ENCODE measurements at regions not wholly inside any gene's neighbourhood (a gene's known extent, or its start where the extent isn't known, plus 50 kb on each side); places are given as distances from the start of the nearest gene placed in this dataset.

DNA sequence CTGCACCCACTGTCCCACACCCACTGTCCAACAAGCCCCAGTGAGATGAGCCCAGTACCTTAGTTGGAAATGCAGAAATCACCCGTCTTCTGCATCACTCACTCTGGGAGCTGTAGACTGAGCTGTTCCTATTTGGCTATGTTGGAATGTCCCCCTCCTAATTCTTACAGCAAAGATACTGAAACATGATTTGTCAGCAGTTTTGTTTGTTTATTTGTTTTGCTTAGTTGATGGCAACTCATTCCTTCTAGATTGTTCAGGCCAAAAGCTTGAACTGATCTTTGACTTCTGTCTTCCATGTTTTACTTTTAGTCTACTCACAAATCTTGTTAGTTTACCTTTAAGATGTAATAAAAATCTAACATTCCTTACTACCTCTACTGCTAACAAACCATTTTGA, 233.6 kb upstream of the MIS18BP1 start:
- no peaks in the 10 kb centered on the region for H3K36me3 ChIP-seq (ENCODE audit: control insufficient read depth in 1 of 2, insufficient read depth in 2 of 2, low read length in 2 of 2)
- no peaks in the 10 kb centered on the region for H3K27me3 ChIP-seq (ENCODE audit: insufficient read depth, low read length)
- no peaks in the 10 kb centered on the region for H3K4me1 ChIP-seq (ENCODE audit: control insufficient read depth in 1 of 2, insufficient read depth in 2 of 2, low read length in 2 of 2)
- ChIA-PET POLR2A (no interaction called here), RAD21 (ENCODE audit: low non-redundant PET in 1 of 2, low total read pairs in 2 of 2, uncharacterized antibody in 2 of 2, unreplicated experiment in 2 of 2) (no interaction called here), CTCF (no interaction called here)
- no peaks in the 10 kb centered on the region for H3K9me2 ChIP-seq (ENCODE audit: insufficient read depth)
- H3K4me2 ChIP-seq (ENCODE audit: low read length) = no peak overlapping the region
- H3K9ac ChIP-seq (ENCODE audit: low read length) = no peak overlapping the region
- no peak overlapping the region for H2AFZ ChIP-seq (ENCODE audit: low read depth, low read length, poor library complexity, severe bottlenecking)
- BruUV-seq (replicated peaks) = no TSS peak
- DNase-seq (ENCODE audit: low read depth, low spot score) = no peak
- ATAC-seq = no peak
- TF ChIP-seq FOSL1 (IDR thresholded peaks at IDR 0.05; ENCODE audit: low read depth) (no peak), SIN3A (IDR thresholded peaks at IDR 0.05; ENCODE audit: low read depth) (no peak)
- H4K20me1 ChIP-seq (ENCODE audit: insufficient read depth) = no peaks in the 10 kb centered on the region
- H3K27ac ChIP-seq (ENCODE audit: low read depth, low read length) = no peak overlapping the region
- no peak overlapping the region for H3K4me3 ChIP-seq (replicated peaks in 1 of 2; ENCODE audit: low read depth in 1 of 2, low read length in 2 of 2)
- no peaks in the 10 kb centered on the region for H3K79me2 ChIP-seq (ENCODE audit: insufficient read depth, low read length)
- intact Hi-C loops (cut with micrococcal nuclease) = no loop called here
- H3K9me3 ChIP-seq (ENCODE audit: control insufficient read depth in 1 of 2, insufficient read depth in 1 of 2, low read depth in 1 of 2, low read length in 2 of 2) = no peaks in the 10 kb centered on the region

- Histone ChIP-seq H3K9ac (ENCODE audit: low read length) (no peak overlapping the region), H3K79me2 (ENCODE audit: insufficient read depth, low read length) (no peaks in the 10 kb centered on the region), H3K27me3 (ENCODE audit: insufficient read depth, low read length) (no peaks in the 10 kb centered on the region), H2AFZ (ENCODE audit: low read depth, low read length, poor library complexity, severe bottlenecking) (no peak overlapping the region), H3K4me2 (ENCODE audit: low read length) (no peak overlapping the region), H3K9me3 (ENCODE audit: control insufficient read depth in 1 of 2, insufficient read depth in 1 of 2, low read depth in 1 of 2, low read length in 2 of 2) (no peaks in the 10 kb centered on the region), H4K20me1 (ENCODE audit: insufficient read depth) (no peaks in the 10 kb centered on the region), H3K4me1 (ENCODE audit: control insufficient read depth in 1 of 2, insufficient read depth in 2 of 2, low read length in 2 of 2) (no peaks in the 10 kb centered on the region), H3K27ac (ENCODE audit: low read depth, low read length) (no peak overlapping the region), H3K9me2 (ENCODE audit: insufficient read depth) (no peaks in the 10 kb centered on the region), H3K36me3 (ENCODE audit: control insufficient read depth in 1 of 2, insufficient read depth in 2 of 2, low read length in 2 of 2) (no peaks in the 10 kb centered on the region), H3K4me3 (replicated peaks in 1 of 2; ENCODE audit: low read depth in 1 of 2, low read length in 2 of 2) (no peak overlapping the region)
- ChIA-PET POLR2A (no interaction called here), CTCF (no interaction called here), RAD21 (ENCODE audit: low non-redundant PET in 1 of 2, low total read pairs in 2 of 2, uncharacterized antibody in 2 of 2, unreplicated experiment in 2 of 2) (no interaction called here)
- no peak for TF ChIP-seq POLR2A (IDR thresholded peaks at IDR 0.05; ENCODE audit: borderline replicate concordance, extremely low read depth, insufficient read depth, insufficient read length)
- TF ChIP-seq SIN3A (IDR thresholded peaks at IDR 0.05; ENCODE audit: low read depth) = no peak
- no peak for TF ChIP-seq ELF1 (IDR thresholded peaks at IDR 0.05; ENCODE audit: borderline replicate concordance, low read depth)
- no peak for TF ChIP-seq EZH2 (IDR thresholded peaks at IDR 0.05)
- TF ChIP-seq CBX3 (IDR thresholded peaks at IDR 0.05; ENCODE audit: low read depth) = no peak
- no peak for TF ChIP-seq EZH2phosphoT487 (IDR thresholded peaks at IDR 0.05; ENCODE audit: borderline replicate concordance)
- no peak for TF ChIP-seq TCF7L2 (IDR thresholded peaks at IDR 0.05; ENCODE audit: borderline replicate concordance, extremely low read depth, insufficient read depth, insufficient read length)
- no peak for TF ChIP-seq POLR2AphosphoS5 (IDR thresholded peaks at IDR 0.05; ENCODE audit: low read depth, low read length)
- TF ChIP-seq, protein P1, sequence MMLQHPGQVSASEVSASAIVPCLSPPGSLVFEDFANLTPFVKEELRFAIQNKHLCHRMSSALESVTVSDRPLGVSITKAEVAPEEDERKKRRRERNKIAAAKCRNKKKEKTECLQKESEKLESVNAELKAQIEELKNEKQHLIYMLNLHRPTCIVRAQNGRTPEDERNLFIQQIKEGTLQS (IDR thresholded peaks at IDR 0.05) = no peak
- TF ChIP-seq, protein P2, sequence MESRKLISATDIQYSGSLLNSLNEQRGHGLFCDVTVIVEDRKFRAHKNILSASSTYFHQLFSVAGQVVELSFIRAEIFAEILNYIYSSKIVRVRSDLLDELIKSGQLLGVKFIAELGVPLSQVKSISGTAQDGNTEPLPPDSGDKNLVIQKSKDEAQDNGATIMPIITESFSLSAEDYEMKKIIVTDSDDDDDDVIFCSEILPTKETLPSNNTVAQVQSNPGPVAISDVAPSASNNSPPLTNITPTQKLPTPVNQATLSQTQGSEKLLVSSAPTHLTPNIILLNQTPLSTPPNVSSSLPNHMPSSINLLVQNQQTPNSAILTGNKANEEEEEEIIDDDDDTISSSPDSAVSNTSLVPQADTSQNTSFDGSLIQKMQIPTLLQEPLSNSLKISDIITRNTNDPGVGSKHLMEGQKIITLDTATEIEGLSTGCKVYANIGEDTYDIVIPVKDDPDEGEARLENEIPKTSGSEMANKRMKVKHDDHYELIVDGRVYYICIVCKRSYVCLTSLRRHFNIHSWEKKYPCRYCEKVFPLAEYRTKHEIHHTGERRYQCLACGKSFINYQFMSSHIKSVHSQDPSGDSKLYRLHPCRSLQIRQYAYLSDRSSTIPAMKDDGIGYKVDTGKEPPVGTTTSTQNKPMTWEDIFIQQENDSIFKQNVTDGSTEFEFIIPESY (IDR thresholded peaks at IDR 0.05; ENCODE audit: extremely low read depth, insufficient replicate concordance, low read length) = no peak
- TF ChIP-seq JUND (IDR thresholded peaks at IDR 0.05) = no peak
- no peak for TF ChIP-seq EGR1 (IDR thresholded peaks at IDR 0.05; ENCODE audit: low read depth)
- no peak for TF ChIP-seq REST (IDR thresholded peaks at IDR 0.05; ENCODE audit: low read depth)
- intact Hi-C loops (cut with micrococcal nuclease) = no loop called here
- BruUV-seq (replicated peaks) = no TSS peak
- DNase-seq (ENCODE audit: low read depth, low spot score) = no peak
- ATAC-seq = no peak
Observed at GRCh38 chr14:45467023-45467422, 214.0 kb upstream of the MIS18BP1 start.
